HG03139 (cell line): ENCODE measurements at regions not wholly inside any gene's neighbourhood (a gene's known extent, or its start where the extent isn't known, plus 50 kb on each side); places are given as distances from the start of the nearest gene placed in this dataset.
"Not testable (repeated sequence)": the region's sequence is repeated elsewhere in the genome, so short reads cannot be mapped to it uniquely, and the experiment has no call there.

ENCODE experiments used
- ATAC-seq: cut with Tn5 transposase; IDR thresholded peaks from one replicate; pipeline ENCODE4 v1.9.1; 2021; ENCODE audit not compliant: unreplicated experiment

DNA sequence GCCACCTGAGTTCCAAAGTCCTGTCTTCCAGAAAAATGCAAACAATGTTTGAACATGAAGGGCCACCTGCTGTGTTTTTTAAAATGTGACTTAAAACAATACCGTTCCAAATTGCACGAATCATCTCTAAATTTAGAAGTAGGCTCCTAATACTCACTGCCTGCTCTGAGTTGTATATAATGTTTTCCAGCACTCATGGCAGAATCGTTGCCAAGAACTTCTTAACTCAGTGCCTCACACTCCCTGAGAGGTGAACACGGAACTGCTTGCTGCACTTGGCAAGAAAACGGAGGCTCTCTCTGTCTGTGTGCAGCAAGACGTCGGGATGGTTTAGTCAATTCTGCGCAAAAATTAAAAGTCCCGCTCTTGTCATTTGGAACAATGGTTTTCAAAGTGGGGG lies 757.3 kb upstream of the AUTS2 start:
- no peak for ATAC-seq

DNA sequence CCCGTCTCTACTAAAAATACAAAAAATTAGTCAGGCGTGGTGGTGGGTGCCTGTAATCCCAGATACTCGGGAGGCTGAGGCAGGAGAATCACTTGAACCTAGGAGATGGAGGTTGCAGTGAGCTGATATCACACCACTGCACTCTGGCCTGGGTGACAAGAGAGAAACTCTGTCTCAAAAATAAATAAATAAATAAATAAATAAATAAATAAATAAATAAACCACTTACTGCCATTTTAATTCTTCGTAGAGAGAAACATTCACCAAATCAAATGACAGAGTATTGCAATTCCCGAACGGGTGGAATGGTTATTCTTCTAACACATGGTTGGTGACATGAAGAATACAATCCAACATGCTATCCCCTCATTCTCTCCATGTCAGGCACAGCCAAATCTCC lies 754.3 kb upstream of the AUTS2 start:
- not testable (repeated sequence) for ATAC-seq

DNA sequence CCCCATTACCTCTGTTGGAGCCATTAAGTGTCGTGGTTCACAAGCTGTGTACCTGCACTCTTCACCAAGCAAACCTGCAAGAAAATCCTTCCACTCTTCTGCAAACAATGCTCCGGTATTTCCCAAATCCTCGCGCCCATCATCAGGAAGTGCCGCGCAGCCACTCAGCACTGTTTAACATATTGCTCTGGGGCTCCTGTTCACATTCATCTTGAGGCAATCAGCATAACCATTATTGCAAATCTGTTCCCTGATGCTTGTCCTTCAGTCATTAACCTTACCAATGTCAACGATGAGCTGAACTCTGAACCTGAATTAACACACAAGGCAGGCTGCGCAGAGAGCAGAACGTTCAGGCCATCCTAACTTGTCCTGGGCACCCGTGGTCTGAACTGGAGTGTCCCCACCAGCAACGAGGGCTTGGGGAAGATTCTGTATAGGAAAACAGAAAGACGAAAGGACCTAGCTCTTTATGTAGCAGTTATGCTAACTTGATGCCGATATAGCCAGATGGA lies 751.4 kb upstream of the AUTS2 start:
- no peak for ATAC-seq

DNA sequence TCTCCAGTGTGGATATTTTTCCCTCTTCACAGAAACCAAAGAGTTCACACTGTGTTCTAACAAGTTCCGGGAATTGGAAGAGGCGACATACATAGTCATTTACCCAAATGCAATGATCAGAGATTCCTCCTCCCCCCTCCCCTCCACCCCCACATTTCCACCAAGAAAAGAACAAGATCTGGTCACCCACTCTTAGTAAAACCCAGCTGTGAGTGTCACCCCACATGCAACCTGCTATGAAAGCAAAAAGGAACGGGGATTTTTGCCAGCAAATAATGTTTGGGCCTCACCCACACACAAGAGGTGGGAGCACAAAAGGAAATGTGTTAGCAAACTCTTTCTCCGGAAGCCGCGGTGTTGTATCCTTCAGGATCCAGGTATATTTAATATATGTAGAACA lies 745.0 kb upstream of the AUTS2 start:
- no peak for ATAC-seq

DNA sequence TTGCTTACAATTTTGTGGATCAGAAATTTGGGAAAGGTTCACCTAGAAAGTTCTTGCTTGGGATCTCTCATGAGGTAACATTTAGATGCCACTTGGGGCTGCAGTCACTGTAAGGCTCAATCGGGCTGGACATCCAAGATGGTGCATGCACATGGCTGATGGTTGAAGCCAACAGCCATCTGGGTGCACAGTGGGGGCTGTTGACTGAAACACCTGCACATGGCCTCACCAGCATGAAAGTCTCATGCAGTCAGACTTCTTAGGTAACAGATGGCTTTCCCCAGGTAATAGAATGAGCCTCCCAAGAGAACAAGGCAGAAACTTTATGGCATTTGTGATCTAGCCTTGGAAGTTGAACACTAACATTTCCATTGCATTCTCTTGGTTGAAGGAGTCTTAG lies 740.7 kb upstream of the AUTS2 start:
- no peak for ATAC-seq

DNA sequence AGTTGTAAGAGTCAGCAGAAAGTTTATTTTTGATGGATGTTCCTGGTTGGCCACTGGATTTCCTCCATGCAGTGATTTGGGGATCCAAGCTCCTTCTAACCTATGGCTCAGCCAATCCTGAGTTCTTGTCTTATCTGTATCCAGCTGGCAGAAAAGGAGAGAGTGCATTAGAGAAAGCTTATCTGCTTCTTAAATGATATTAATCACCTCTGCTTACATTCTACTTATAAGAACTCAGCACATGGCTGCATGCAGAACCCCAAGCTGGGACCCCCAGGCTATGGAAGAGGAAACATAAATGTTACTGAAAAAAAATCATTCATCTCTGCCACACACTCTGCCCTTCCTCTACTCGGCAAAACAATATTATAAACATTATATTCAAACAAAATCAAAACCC lies 739.8 kb upstream of the AUTS2 start:
- ATAC-seq, result no peak

DNA sequence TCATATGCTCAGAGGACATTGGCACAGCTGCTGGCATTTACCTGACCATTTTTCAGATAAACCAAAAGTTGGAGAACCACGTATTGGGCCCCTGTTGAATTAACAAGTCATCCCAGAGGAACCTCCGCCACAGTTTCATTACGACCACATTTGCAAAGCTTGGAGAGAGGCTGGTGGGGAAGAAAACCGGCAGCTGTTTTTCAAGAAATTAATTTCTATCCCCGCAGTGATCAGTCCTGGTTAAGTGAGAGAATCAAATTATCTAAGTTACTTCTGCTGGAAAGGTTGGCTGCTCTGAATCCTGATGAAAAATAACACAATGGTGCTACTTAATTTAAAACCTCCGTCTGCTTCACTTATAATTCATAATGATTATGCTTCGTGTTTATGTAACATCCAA lies 737.1 kb upstream of the AUTS2 start:
- ATAC-seq, result no peak

DNA sequence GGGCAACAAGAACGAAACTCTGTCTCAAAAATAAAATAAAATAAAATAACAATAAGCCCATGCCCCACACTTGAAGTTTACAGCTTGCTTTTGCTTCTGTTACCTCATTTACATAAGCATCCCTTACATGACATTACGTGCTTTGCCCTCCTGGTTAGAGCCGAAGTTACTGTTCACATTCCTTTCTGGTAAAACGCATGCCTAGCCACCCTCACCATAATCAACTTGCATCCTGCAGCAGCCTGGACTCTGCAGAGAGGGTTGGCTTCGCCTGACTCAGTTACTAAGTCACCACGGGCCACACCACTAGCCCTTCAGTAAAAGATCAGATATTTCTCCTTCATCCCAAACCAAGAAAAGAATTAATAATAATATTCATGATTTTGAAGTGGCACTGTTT lies 736.0 kb upstream of the AUTS2 start:
- ATAC-seq, result no peak

DNA sequence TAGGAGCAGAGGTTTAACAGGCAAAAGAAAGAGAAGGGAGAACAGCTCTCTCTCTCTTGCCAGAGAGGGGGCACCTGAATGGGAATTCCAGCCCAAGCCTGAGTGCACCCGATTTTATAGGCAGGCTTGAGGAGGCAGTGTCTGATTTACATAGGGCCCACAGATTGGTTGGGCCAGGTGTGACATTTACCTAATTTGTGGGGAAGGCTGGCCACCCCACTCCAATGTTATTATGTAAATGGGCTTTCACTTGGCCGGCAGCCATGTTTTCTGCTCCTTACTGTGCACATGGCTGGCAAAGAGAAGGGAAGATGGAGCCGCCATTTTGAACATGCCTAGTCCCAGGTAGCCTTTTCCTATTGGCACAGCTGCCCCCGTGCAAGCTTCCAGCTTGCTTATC lies 735.5 kb upstream of the AUTS2 start:
- no peak for ATAC-seq

DNA sequence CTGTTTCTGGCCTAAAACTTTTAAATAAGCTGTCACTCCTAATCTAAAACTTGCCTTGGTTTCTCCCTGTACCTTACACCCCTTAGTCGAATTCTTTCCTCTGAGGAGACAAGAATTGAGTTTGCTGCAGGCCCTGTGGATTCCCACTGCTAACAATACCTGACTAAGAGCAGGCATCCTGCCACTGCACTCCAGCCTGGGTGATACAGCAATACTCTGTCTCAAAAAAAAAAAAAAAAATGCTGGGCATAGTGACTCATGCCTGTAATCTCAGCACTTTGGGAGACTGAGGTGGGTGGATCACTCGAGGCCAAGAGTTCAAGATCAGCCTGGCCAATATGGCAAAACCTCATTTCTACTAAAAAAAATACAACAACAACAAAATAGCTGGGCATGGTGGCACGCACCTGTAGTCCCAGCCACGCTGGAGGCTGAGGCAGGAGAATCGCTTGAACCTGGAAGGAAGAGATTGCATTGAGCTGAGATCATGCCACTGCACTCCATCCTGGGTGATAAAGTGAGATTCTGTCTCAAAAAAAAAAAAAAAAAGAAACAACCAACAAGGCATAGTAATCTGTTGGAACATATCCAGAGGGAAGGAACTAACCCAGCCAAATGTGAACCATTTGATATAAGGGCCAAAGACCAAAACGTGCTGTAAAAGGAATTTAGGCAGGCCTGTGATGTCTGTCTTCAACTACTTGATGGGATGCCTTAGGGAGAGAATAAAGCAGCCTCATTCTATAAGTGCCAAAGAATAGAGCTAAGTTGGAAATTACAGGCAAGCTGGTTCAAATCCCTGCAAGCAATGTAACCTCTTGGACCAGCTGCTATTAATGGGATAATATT lies 732.7 kb upstream of the AUTS2 start:
- ATAC-seq, result no peak

DNA sequence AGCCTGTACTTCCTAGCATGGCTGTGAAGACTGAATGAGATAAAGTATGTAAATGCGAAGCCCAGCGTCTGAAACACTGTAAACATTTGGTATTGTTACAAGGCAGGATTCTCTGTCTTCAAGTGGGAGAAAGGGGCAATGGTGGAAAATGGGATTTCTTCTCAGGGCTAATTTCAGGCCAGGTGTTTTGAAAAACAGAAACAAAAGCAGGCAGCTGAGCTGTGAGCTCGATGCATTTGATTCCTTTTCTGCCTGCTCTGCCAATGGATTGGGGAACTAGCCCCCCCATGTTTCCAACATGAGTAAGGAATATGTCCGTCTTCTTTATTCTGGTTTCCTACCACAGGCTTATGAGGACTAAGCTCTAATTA lies 732.1 kb upstream of the AUTS2 start:
- no peak for ATAC-seq

DNA sequence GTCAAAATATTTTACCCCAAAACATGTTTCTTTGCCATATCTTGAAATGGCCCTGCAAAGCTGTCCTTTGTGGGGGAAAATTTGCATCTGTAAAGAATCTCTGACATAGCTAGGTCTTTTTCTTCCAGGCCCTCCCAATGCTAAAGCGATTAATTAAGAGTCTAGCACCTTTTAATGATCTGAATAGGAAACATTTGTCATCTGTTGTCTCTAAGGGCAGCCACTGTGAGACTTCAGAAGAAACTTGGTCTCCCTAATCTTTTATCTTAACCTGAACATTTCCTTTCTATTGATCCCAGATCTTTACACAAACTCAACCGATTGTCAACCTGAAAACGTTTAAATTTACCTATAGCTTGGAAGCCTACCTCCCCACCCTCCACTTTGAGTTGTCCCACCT lies 731.6 kb upstream of the AUTS2 start:
- ATAC-seq, result not testable (repeated sequence)

DNA sequence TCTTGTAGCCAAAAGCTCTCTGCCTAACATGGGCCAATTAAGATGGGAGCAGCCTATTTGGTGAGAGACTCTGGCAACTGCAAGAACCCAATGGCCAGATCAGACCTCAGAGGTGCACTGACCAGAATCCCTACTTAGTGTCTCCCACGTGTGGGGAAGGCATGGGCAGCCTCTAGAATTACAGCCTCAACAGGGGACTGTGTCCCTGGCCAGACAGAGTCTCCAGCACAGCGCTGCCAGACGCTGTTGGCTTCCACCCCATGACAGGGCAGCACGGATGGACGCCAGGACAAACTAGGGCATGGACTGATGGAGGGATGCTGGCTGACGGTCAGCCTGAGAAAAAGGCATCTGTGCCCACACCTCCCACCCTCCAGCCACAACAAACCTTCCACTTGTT lies 729.3 kb upstream of the AUTS2 start:
- no peak for ATAC-seq

DNA sequence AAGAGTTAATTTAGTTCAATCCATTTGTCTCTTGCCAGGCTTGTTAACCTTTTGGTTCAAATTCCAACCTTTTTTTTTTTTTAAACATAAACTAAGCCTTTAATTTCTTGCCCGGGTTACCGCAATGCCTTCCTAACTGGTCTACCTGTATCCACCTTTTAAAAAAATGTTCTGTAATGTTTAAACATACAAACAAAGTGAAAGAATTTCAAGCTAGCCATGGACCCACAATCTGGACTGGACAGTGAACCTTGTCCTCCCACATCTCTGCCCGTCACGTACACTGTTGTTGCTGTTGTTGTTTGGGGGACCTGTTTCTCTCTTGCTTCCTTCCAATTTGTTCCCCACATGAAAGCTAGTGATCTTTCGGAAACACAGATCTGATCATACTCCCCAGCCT lies 724.7 kb upstream of the AUTS2 start:
- no peak for ATAC-seq

DNA sequence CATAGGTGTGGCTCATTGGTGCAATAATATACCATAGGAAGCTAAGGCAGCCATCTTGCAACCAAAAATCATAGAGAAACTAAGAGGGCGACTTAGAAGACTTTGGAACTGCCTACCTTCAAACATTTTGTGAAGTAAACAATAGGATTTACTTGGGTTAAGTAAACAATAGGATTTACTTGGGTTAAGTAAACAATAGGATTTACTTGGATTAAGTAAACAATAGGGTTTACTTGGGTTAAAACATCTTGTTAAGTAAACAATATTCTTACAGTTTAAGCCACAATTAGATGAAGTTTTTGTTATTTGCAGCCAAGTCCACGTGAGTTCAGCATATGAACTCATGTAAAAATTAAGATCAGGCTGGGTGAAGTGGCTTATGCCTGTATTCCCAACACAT lies 722.4 kb upstream of the AUTS2 start:
- no peak for ATAC-seq

DNA sequence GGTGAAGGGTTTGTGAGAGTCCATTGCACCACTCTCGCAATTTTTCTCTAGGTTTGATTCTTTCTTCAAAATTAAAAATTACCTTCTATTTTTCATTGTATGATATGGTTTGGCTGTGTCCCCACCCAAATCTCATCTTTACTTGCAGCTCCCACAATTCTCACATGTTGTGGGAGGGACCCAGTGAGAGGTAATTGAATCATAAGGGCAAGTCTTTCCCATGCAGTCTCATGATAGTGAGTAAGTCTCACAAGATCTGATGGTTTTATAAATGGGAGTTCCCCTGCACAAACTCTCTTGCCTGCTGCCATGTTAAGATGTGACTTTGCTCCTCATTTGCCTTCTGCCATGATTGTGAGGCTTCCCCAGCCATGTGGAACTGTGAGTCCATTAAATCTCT lies 711.2 kb upstream of the AUTS2 start:
- ATAC-seq, result not testable (repeated sequence)

DNA sequence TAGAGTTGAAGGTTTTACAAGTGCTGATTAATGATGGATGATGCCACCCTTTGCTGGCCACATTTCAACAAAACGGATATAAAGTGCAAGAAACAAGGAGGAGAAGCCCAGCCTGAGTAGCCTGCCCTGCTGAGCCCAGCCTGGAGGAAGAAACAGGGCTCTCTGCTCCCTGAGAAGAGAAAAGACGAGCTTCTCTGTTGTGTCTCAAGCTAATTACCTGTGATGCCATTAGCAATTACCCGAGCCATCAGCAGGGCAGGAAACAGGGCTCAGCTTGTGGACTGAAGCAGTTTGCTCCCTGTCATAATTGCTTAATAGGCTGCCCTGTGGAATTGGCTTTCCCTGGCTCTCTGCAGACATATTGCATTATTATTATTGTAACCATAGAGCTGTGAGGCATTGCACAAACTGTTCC lies 709.3 kb upstream of the AUTS2 start:
- ATAC-seq, result no peak

DNA sequence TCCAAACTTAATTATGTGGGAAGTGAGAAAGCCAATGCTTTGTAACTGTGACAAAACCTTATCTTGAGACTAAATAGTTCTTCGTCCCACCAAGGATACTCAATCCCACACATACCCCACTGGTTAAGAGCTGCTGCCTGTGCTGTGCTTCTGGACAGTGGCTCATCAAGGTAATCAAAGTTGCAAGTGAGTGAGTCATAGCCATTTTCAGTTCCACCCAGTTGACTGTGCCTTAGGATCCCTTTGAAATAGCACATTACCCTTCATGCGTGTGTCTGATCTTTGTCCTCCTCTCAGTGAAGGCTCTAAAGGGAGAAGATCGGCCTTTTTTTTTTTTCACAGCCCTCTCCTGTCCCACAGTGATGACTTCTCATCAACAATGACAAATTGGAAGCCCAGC lies 706.0 kb upstream of the AUTS2 start:
- ATAC-seq, result no peak

DNA sequence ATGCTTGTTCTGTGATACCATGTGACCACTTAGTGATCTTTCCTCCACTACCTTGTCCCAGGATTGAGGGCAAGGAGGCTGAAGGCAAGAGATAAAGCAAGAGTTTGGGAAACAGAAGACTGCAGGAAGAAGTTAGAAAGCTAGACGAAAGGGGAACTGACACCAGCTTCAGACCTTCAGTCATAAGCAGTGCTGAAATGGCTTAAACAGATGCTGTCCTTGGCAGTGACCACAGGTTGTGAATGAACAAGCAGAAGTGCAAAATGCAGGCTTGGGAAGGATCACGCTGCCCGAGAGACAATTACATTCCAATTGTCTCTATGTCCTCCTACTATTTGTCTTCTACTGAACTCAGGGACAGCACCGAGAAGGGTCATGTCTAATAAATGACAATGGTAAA lies 704.9 kb upstream of the AUTS2 start:
- ATAC-seq, result no peak

DNA sequence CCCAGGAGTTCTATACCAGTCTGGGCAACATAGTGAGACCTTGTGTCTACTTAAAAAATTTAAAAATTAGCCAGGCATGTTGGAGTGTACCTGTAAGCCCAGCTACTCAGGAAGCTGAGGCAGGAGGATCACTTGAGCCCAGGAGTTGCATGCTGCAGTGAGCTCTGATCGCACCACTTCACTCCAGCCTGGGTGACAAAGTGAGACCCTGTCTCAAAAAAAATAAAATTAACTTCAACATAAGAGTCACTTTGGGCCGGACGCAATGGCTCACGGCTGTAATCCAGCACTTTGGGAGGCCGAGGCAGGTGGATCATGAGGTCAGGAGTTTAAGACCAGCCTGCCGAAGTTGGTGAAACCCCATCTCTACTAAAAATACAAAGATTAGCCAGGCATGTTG lies 699.1 kb upstream of the AUTS2 start:
- not testable (repeated sequence) for ATAC-seq

DNA sequence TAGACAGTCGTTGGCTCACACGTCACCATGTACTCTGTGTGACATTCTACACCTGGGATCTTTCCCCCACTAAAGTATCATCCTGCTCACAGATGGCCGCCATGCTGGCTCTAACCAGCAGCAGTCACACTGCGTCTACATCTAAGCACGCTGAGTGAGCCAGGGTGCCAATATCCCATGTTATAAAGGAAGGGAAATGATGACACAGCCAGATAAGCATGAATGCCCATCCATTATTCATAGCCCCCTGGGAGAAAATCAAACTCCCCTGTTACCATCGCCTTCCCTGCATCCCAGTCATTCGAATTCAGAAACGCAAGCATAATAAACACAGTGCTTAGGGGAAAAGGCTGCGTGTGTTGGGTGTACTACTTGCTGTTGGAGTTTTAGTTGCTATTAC lies 698.2 kb upstream of the AUTS2 start:
- ATAC-seq, result no peak

DNA sequence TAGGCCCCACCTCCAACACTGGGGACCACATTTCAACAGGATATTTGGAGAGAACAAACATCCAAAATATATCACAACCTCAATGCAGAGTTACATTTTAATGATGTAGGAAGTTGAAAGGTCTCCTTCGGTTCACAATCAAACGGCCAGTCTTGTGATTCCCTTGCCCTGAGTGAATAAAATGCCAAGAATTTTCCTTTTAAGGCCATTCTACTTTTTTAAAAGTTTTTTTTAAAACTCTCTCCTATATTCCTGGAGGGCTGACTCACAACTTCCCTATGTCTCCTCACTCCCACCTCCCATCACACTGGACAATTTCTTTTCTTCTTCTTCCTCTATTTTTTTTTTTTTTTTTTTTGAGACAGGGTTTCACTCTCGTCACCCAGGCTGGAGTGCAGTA lies 693.6 kb upstream of the AUTS2 start:
- ATAC-seq, result no peak

DNA sequence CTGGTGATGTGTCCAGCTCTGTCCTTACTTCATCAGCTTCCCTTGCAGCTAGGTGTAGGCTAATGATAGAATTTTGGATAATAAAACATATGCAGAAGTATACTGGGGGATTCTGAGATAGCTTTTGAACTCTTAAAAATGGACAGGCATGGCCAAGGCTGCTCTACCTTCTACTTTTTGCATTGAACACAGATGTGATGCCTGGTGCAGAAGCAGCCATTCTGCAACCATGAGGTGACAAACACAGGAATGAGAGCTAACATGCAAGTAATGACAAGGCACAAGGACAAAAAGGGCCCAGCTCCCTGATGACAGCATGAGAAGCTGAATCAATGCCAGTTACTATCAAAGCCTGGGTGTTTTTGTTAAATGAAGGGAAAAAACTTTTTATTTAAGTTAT lies 686.5 kb upstream of the AUTS2 start:
- ATAC-seq, result no peak
